ENCODE measurements at regions not wholly inside any gene's neighbourhood (a gene's known extent, or its start where the extent isn't known, plus 50 kb on each side); places are given as distances from the start of the nearest gene placed in this dataset.

- TF ChIP-seq, protein P1, sequence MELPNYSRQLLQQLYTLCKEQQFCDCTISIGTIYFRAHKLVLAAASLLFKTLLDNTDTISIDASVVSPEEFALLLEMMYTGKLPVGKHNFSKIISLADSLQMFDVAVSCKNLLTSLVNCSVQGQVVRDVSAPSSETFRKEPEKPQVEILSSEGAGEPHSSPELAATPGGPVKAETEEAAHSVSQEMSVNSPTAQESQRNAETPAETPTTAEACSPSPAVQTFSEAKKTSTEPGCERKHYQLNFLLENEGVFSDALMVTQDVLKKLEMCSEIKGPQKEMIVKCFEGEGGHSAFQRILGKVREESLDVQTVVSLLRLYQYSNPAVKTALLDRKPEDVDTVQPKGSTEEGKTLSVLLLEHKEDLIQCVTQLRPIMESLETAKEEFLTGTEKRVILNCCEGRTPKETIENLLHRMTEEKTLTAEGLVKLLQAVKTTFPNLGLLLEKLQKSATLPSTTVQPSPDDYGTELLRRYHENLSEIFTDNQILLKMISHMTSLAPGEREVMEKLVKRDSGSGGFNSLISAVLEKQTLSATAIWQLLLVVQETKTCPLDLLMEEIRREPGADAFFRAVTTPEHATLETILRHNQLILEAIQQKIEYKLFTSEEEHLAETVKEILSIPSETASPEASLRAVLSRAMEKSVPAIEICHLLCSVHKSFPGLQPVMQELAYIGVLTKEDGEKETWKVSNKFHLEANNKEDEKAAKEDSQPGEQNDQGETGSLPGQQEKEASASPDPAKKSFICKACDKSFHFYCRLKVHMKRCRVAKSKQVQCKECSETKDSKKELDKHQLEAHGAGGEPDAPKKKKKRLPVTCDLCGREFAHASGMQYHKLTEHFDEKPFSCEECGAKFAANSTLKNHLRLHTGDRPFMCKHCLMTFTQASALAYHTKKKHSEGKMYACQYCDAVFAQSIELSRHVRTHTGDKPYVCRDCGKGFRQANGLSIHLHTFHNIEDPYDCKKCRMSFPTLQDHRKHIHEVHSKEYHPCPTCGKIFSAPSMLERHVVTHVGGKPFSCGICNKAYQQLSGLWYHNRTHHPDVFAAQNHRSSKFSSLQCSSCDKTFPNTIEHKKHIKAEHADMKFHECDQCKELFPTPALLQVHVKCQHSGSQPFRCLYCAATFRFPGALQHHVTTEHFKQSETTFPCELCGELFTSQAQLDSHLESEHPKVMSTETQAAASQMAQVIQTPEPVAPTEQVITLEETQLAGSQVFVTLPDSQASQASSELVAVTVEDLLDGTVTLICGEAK (IDR thresholded peaks at IDR 0.05), result peak; percentile 63
- TF ChIP-seq, protein P1 (CRISPR knock-in tag; IDR thresholded peaks at IDR 0.05), result no peak
- TF ChIP-seq ZBTB43 (CRISPR knock-in tag; IDR thresholded peaks at IDR 0.05) (no peak), RNF219 (CRISPR knock-in tag; IDR thresholded peaks at IDR 0.05) (no peak), ZNF592 (IDR thresholded peaks at IDR 0.05) (0 out of 2 replicates have a peak, but pooled peaks have one; percentile 31), ZNF408 (CRISPR knock-in tag; IDR thresholded peaks at IDR 0.05; ENCODE audit: low read depth) (no peak), TFE3 (CRISPR knock-in tag; IDR thresholded peaks at IDR 0.05) (no peak), ZC3H11A (IDR thresholded peaks at IDR 0.05; ENCODE audit: low read depth, low read length) (no peak), BRD4 (IDR thresholded peaks at IDR 0.05) (no peak)
These were observed 188.9 kb upstream of the RPS23 start (continued) for GRCh38 chr5:82466986-82467561.
